SK-N-SH (cell line): ENCODE measurements at regions not wholly inside any gene's neighbourhood (a gene's known extent, or its start where the extent isn't known, plus 50 kb on each side); places are given as distances from the start of the nearest gene placed in this dataset.

Experiments used
- MXI1 ChIP-seq: IDR thresholded peaks from 2 replicates; pipeline ENCODE4 v1.6.1; 2012; ENCODE audit warnings: mild to moderate bottlenecking, low read depth, low read length, improper control_type of control experiment
- RAD21 ChIP-seq: IDR thresholded peaks from 2 replicates; pipeline ENCODE4 v1.6.1; 2012; ENCODE audit warnings: mild to moderate bottlenecking, low read length

GRCh38 chr2:42926434-42927333, 134.3 kb upstream of the HAAO start:
- TF ChIP-seq MXI1 (no peak), RAD21 (no peak)
